ENCODE measurements at regions not wholly inside any gene's neighbourhood (a gene's known extent, or its start where the extent isn't known, plus 50 kb on each side); places are given as distances from the start of the nearest gene placed in this dataset.
"Not testable (repeated sequence)": the region's sequence is repeated elsewhere in the genome, so short reads cannot be mapped to it uniquely, and the experiment has no call there.

DNA sequence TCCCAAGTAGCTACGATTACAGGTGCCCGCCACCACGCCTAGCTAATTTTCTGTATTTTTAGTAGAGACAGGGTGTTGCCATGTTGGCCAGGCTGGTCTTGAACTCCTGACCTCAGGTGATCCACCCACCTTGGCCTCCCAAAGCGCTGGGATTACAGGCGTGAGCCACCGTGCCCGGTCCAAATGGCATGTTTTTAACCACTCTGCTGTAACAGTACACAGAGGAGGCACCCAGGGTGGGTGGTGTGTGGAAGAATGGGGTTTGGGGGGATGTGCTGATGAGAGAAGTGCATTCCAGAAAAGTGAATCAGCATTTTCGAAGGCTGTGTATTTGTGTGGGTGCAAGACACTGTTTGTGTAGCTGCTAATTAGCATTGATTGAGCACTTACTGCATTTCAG is 78.1 kb upstream of the SH3PXD2B start:
- in situ Hi-C loops (cut with HindIII; ENCODE audit: low sequenced_read_pairs); DNase-seq (ENCODE audit: low spot score): not testable (repeated sequence)

DNA sequence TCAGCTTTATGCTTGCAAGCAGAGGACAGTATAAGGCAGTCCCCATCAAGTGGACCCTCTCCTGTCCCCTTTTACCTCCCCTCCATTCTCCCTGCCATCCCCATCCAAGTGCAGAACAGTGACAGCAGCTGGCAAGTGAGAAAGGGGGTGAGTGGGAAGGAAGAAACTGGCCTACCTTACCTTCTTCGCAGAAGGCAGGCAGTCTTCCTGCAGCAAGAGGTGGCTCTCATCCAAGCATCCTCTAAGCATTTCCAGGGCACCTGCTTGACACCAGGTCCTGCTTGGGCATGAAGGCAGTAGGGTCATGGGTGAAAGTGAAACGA is 77.3 kb upstream of the SH3PXD2B start:
- in situ Hi-C loops (cut with HindIII; ENCODE audit: low sequenced_read_pairs), result no loop called here
- DNase-seq (ENCODE audit: low spot score), result no peak

DNA sequence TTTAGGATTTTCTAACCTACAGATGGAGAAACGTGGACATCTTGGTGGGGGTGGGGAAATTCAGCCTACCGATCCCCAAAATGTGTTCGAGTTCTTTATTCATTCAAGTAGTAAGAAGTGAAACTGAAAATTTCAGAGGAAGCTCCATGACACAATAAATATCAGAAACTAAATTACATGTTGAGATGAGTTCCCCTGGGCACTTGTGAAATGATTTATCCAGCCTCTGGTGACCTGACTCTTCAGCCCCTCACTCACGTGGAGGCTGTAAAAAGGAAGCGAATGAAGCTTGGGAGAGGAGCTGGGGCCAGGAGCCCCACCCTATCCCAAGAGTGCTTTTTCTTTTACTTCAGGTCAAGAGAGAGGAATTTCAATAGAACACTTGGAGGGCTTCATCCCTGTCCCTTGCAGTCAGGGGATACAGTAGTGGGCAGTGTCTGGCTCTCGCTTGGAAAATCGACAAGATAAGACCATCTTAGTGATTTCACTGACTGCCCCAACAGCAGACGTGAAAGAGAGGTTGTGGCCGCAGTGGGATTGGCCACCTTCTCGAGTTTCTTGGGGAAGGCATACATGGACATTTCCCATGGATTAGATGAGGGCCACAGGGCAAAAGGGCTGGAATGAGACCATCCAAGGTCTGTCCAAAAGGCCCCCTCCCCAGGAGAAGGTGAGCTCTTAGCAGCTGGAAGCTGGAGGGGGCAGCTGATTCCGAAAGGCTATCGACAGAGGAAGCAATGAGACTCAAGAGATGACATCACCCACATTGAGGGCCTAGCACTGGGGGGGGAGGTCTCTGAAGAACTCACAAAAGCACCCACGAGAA is 76.8 kb upstream of the SH3PXD2B start:
- in situ Hi-C loops (cut with HindIII; ENCODE audit: low sequenced_read_pairs), result no loop called here
- no peak for DNase-seq (ENCODE audit: low spot score)

DNA sequence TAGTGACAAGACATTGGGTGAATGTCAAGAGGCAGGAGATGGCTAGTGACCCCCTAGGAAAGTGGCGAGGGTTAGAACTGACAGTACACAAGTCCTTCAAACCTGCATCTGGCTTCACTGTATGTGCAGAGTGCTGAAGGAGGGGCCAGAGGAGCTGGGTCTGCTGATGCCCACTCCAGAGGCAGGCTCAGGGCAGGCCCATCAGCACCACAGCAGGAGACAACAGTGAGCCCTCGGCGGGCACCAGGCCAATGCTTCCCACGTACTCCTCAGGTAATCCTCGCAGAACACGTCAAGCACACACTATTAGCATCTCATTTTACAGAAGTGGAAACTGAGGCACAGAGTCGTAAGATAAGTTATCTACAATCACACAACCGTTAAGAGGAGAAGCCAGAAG is 76.1 kb upstream of the SH3PXD2B start:
- in situ Hi-C loops (cut with HindIII; ENCODE audit: low sequenced_read_pairs), result no loop called here

DNA sequence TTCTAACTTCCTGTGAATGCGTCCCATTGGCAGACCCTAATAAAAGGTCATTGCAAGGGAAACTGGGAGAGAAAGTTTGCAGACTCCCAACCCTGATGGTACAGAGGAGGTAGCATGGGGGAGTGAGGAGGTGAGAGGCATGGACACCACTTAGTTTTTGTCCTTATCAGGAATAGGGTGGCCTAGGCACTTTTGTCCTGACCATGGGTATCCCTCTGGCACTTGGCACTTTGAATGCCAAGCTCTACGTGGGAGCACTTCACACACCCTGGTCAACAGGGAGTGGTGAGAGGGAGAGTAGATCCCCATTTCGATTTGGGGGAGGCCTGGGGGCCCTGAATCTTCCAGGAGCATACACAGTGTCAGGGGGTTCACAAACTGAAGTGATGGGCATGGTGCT is 75.6 kb upstream of the SH3PXD2B start:
- in situ Hi-C loops (cut with HindIII; ENCODE audit: low sequenced_read_pairs), result no loop called here

More for the DNA sequence above, 76.1 kb upstream of the SH3PXD2B start:
- no peak for DNase-seq (ENCODE audit: low spot score)

DNA sequence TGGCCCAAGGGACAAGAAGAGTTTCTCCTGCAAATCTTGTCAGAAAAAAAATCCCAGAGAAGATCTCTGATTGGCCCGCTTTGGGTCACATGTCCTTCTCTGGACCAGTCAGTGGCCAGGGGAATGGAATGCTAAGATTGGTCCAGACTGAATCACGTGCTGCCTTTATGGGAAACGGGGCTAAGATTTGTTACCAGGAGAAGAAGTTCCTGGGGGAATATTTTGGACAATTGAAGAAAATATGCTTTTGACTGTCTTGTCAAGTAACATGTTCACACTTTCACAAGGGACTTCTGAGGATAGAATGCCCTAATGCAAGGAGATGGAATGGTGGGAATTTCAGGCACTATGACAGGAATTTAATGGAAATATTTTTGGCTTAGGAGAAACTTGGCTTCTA is 74.1 kb upstream of the SH3PXD2B start:
- in situ Hi-C loops (cut with HindIII; ENCODE audit: low sequenced_read_pairs), result no loop called here
- DNase-seq (ENCODE audit: low spot score), result no peak

More for the DNA sequence above, 75.6 kb upstream of the SH3PXD2B start:
- no peak for DNase-seq (ENCODE audit: low spot score)

DNA sequence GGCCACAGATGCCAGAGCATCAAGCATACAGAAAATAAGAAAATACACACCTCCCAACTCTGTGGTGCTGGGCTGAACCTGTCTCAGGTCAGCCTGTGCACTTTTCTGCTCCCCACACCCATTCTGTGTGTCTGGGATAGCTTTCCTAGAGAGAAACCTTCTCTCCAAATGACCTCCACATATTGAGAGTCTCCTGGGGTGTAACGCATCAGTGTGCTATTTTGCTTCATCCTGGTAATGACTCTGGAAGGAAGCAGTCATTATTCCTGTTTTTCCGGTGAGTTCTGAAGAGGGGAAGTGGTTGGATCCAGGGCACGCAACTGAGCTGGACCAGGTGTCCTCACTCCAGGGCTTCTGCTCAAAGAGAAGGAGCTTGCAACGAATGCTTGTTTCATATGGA is 73.2 kb upstream of the SH3PXD2B start:
- in situ Hi-C loops (cut with HindIII; ENCODE audit: low sequenced_read_pairs), result no loop called here
- peak; percentile 11 for DNase-seq (ENCODE audit: low spot score)

DNA sequence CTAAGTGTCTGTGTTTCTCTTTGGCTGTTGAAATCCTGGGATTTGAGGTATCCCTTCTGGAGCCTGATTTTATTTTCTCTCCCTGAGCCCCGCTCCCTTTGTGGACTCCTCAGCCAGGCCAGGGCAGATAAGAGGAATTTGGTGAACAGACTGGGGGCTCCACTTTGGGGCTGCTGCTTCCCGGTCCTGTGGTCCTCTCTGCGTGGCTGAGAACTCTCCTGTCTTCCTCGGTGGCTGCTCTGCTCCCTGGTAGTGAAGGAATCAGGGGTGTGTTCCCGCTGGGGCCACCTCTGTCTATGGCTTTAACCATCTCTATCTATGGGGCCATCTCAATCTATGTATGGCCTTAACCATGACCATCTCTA is 71.7 kb upstream of the SH3PXD2B start:
- no peak for DNase-seq (ENCODE audit: low spot score)
- in situ Hi-C loops (cut with HindIII; ENCODE audit: low sequenced_read_pairs), result no loop called here

DNA sequence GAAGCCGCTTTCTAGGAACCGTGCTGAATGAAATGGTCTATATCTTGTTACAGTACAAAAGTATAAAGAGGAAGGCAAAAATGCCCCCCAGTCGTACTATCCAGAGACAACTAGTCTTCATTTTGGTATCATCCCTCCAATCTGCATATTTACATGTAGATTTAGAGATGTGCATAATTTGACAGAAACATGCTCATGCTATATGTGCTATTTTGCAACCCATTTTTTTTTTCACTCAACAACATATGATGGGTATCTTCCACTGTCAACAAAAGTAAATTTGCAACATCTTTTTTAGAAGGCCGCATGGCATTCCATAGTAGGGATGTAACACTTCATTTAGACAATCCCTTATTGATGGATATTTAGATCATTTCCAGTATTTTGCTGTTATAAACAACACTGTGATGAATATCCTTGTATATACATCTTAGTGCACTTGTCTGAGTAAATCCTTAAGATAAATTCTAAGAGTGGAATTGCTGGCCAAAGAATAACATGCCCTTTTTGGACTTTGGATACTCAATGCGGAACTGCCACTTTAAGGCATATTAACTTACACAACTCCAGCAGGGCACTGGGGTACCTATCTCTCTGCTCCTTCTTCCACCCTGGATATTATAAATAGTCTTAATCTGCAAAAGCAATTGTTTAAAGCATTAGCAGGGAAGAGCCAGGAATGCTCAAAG is 71.1 kb upstream of the SH3PXD2B start:
- DNase-seq (ENCODE audit: low spot score), result no peak
- in situ Hi-C loops (cut with HindIII; ENCODE audit: low sequenced_read_pairs), result no loop called here

DNA sequence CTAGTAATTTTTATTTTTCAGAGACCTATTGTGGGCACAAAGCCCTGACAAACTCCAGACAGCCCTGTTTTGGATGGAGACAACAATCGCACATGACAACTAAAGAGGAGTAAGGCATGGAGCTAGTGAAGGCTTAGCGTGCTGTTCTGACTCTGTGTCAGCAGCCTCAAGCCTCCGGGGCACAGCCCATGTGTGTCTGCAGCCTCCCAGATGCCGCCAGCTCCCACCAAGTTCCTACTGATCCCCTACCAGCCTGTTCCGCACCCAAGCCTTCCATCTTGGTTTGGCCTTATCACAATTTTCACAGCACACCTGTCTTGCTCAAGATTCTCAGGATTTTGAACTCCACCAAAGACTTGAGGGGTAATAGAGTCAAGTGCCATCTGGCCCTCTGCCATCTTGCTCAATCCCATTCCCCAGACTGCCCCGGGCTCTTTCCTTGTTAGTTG is 70.3 kb upstream of the SH3PXD2B start:
- in situ Hi-C loops (cut with HindIII; ENCODE audit: low sequenced_read_pairs), result no loop called here

DNA sequence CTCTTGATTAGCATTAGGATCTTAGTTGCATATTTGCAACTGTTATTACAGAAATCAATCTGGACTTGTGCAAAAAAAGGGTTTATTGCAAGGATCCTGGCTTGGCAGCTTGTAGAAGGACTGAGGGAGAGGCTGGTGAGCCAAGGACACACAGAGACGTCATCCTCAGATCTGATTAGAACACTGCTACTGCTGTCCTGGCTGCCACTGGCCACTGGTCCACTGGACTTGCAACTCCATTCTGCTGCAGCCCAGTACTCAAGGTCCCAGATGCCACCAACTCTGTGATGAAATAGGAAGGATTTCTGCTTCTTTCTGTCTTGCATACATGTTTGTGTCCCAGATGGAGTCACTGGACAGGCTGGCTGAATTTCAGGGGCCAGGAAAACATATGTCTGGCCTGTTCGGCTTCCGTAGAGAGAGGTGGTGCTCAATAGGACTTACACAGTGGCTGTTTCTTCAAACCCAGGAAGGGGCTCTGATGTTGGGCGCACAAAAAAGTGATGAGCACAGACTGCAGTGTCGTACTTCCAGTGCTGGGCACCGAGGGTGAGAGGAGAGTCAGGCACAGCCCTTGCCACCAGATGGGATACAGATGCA is 68.9 kb upstream of the SH3PXD2B start:
- in situ Hi-C loops (cut with HindIII; ENCODE audit: low sequenced_read_pairs), result no loop called here
- no peak for DNase-seq (ENCODE audit: low spot score)

More for the DNA sequence above, 70.3 kb upstream of the SH3PXD2B start:
- DNase-seq (ENCODE audit: low spot score), result no peak

DNA sequence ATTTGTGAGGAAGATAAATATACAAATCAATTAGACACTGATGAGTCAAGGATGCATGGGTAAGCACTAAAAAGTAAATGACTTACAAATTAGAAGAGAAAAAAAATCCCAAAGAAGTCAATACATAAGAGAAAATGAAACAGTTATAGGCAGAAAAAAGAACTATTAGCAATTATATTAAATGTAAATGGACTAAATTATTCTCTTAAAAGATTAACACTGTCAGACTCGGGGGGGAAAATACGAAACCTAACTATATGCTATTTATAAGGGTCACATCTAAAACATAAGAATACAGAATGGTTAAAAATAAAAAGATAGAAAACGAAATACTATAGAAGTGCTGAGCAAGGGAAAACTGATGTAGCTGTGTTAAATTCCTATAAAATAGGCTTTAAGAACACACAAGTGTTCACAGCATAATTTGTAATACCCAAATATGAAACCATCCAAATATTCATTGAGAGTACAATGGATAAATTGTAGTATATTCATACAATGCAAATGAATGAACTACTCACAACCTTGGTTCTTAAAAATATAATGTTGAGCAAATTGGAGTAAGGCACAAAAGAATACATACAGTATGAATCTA is 67.1 kb upstream of the SH3PXD2B start:
- no peak for DNase-seq (ENCODE audit: low spot score)
- in situ Hi-C loops (cut with HindIII; ENCODE audit: low sequenced_read_pairs), result no loop called here

DNA sequence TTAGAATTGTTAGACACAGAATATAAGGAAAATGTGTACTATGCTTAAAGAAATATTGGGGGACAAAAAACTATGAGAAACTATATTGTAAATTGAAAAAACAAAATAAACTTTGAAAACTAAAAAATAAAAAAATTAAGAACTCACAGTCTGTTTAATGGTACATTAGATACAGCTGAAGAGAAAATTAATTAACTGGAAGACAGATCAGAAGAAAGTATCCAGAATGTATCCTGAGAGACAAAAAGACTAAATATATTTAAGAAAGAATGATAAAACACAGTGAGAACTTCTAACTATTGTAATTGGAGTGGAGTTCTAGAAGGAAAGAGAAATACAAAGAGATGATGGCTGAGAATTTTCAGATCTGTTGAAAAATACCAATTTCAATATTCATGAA is 57.6 kb upstream of the SH3PXD2B start:
- no peak for DNase-seq (ENCODE audit: low spot score)
- in situ Hi-C loops (cut with HindIII; ENCODE audit: low sequenced_read_pairs), result no loop called here

DNA sequence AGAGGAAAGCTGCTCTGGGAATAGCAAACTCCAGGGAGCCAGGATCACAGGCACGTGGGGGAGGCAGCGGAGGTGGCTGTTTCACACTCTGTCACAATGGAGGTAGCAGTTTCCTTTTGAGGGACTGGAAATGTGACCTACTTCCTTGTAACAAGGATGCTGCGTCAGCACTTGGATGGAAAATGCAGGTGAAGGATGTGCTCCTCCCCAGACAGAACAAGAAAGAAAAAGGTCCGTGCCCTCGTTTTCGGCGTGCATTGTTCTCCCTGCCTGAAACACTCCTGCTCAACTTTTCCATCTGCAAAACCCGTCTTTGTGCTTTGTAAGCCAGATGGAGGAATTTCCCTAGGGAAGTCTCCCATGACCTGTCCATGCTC is 55.1 kb upstream of the SH3PXD2B start:
- DNase-seq (ENCODE audit: low spot score), result peak; percentile 7
- in situ Hi-C loops (cut with HindIII; ENCODE audit: low sequenced_read_pairs), result no loop called here

DNA sequence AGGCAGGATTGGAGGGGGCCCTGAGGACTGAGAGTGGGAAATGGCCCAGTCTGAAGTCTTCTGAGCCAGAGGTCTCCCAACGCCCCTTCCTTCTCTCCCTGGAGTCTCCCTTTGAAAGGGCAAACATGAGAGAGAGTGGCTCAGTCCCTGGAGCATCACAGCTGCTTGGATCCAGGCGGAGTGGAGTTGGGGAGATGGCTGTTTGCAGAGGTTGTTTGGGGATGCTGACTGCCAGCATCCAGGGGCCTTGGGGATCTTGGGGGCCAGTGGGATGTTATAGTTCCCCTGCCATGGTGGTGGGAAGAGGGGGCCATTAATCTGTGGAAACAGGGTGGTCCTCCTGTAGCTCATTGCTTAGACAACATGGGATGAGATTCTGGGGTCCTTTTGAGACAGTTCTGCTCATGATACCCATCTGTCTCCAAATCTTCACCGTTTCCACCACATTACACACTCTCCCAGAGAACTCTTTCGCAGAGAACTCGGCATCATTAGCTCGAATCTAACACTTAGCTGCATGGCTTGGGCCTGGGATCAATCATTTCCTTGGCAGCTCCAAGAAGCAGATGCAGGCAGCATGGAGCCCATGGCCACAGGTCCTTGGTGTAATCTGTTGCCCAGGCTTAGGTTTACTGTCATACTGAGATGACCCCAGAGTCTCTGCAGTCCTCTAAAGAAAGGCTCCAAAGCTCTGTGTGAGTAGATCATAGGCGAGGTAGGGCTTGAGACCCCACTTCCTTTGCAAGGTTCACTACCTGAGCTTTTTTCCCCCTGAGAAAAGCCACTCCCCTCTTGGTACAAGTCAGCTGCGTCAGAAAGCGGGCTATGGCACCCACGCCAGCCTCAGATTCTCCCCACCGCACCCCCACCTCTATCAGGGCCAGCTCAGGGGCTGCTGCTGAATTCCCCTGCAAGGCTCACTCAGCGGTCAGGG is 54.4 kb upstream of the SH3PXD2B start:
- no peak for DNase-seq (ENCODE audit: low spot score)
- in situ Hi-C loops (cut with HindIII; ENCODE audit: low sequenced_read_pairs), result no loop called here

DNA sequence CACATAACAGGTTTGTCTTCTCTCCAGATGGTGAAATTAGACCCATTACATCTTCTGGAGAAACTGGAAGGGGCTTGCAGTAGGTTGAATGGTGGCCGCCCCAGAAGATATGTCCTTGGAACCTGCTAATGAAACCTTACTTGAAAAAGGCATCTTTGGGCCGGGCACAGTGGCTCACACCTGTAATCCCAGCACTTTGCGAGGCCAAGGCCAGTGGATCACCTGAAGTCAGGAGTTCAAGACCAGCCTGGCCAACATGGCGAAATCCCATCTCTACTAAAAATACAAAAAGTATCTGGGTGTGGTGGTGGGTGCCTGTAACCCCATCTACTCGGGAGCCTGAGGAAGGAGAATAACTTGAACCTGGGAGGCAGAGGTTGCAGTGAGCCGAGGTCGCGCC is 53.2 kb upstream of the SH3PXD2B start:
- DNase-seq (ENCODE audit: low spot score); in situ Hi-C loops (cut with HindIII; ENCODE audit: low sequenced_read_pairs): not testable (repeated sequence)

DNA sequence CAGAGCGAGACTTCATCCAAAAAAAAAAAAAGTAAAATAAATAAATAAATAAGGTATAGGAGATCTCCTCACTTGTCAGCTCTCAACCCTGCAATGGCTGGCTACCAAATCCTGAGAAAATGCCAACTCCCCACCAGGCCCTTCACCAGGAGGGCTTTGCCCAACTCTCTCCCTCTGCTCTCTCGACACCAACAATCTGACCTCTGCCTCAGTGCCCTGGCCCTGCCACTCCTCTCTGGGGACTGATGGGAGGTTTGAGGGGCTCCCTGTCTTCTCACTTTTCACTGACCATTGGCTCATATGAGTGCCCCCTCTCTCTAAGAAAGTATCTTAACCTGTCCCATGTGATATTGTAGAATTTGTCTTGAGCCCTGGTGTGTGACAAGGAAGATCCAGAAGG is 52.6 kb upstream of the SH3PXD2B start:
- no peak for DNase-seq (ENCODE audit: low spot score)
- in situ Hi-C loops (cut with HindIII; ENCODE audit: low sequenced_read_pairs), result no loop called here

DNA sequence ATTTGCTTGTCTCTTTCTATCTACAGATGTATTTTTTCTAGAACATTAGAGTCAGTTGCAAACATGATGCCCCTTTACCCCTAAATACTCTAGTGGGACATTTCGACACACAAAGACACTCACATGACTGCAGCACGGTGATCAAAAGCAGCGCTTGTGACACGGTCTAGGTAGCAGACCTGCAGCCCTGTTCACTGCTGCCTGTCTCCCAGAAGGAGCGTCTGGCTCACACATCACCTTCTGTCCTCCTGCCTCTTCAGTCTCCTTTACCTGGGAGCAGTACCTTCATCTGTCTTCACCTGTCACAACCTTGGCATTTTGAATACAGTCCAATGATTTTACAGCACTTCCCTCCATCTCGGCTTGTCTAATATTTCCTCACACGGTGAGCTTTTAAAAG is 51.9 kb upstream of the SH3PXD2B start:
- in situ Hi-C loops (cut with HindIII; ENCODE audit: low sequenced_read_pairs), result no loop called here
- DNase-seq (ENCODE audit: low spot score), result no peak

DNA sequence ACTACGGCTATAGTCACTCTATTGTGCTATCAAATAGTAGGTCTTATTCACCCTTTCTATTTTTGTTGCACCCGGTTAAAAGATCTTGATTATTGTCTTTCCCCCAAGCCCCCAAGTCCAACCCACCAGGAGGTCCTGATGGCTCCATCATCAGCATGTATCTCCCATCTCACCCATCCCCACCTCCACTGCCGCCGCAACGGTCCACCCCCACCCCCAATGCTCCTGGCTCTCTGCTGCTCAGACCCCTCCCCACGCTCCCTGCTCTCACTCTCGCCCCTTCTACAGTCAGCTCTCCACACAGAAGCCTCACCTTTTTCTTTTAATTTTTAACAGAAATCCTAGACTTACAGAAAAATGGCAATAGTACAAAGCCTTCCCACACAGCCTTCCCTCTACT is 51.5 kb upstream of the SH3PXD2B start:
- DNase-seq (ENCODE audit: low spot score), result no peak
- in situ Hi-C loops (cut with HindIII; ENCODE audit: low sequenced_read_pairs), result no loop called here

Measured in G401 (cell line).